ENCODE measurements at regions not wholly inside any gene's neighbourhood (a gene's known extent, or its start where the extent isn't known, plus 50 kb on each side); places are given as distances from the start of the nearest gene placed in this dataset.
"Not testable (repeated sequence)": the region's sequence is repeated elsewhere in the genome, so short reads cannot be mapped to it uniquely, and the experiment has no call there.

GRCh38 chr4:66482186-66482585 lies 811.9 kb upstream of the EPHA5 start:
- Histone ChIP-seq H3K4me3 (ENCODE audit: extremely low read depth, insufficient read depth, low read length, poor library complexity, severe bottlenecking) (no peak overlapping the region), H3K27ac (ENCODE audit: low read depth, low read length, severe bottlenecking) (no peak overlapping the region), H3K4me1 (ENCODE audit: control insufficient read depth, insufficient read depth, low read length, poor library complexity, severe bottlenecking) (no peaks in the 10 kb centered on the region), H3K9me3 (ENCODE audit: control insufficient read depth, low read length) (no peaks in the 10 kb centered on the region), H3K36me3 (ENCODE audit: control insufficient read depth, insufficient read depth, low read length) (no peaks in the 10 kb centered on the region)
- WGBS, 2 experiments (ENCODE audit: insufficient coverage in 2 of 2), result 60% methylated on average over 1 of the region's 1 CpG; no CpG with 5 or more reads in 1 of the 2 experiments

- Histone ChIP-seq H3K27ac (ENCODE audit: low read depth, low read length, severe bottlenecking) (no peak overlapping the region), H3K4me1 (ENCODE audit: control insufficient read depth, insufficient read depth, low read length, poor library complexity, severe bottlenecking) (no peaks in the 10 kb centered on the region), H3K9me3 (ENCODE audit: control insufficient read depth, low read length) (no peaks in the 10 kb centered on the region), H3K4me3 (ENCODE audit: extremely low read depth, insufficient read depth, low read length, poor library complexity, severe bottlenecking) (no peak overlapping the region), H3K36me3 (ENCODE audit: control insufficient read depth, insufficient read depth, low read length) (no peaks in the 10 kb centered on the region)
- 92 to 100% methylated on average over 2 of the region's 3 CpGs for WGBS, 2 experiments (ENCODE audit: insufficient coverage in 2 of 2)
These were observed 805.3 kb upstream of the EPHA5 start for GRCh38 chr4:66475596-66475995.

- 89 to 100% methylated on average over 4 of the region's 4 CpGs for whole genome bisulfite sequencing, 2 experiments (ENCODE audit: insufficient coverage in 2 of 2)
- Histone ChIP-seq H3K36me3 (ENCODE audit: control insufficient read depth, insufficient read depth, low read length) (no peaks in the 10 kb centered on the region), H3K4me3 (ENCODE audit: extremely low read depth, insufficient read depth, low read length, poor library complexity, severe bottlenecking) (no peak overlapping the region), H3K4me1 (ENCODE audit: control insufficient read depth, insufficient read depth, low read length, poor library complexity, severe bottlenecking) (no peaks in the 10 kb centered on the region), H3K27ac (ENCODE audit: low read depth, low read length, severe bottlenecking) (no peak overlapping the region), H3K9me3 (ENCODE audit: control insufficient read depth, low read length) (no peaks in the 10 kb centered on the region)
These were observed 794.8 kb upstream of the EPHA5 start for GRCh38 chr4:66465111-66465510.

GRCh38 chr4:66462890-66463289 lies 792.6 kb upstream of the EPHA5 start:
- H3K36me3 ChIP-seq (ENCODE audit: control insufficient read depth, insufficient read depth, low read length); H3K9me3 ChIP-seq (ENCODE audit: control insufficient read depth, low read length); H3K27ac ChIP-seq (ENCODE audit: low read depth, low read length, severe bottlenecking); H3K4me3 ChIP-seq (ENCODE audit: extremely low read depth, insufficient read depth, low read length, poor library complexity, severe bottlenecking); H3K4me1 ChIP-seq (ENCODE audit: control insufficient read depth, insufficient read depth, low read length, poor library complexity, severe bottlenecking): not testable (repeated sequence)
- 72 to 78% methylated on average over 5 to 6 of the region's 7 CpGs for WGBS, 2 experiments (ENCODE audit: insufficient coverage in 2 of 2)

- Histone ChIP-seq H3K9me3 (ENCODE audit: control insufficient read depth, low read length) (no peaks in the 10 kb centered on the region), H3K4me1 (ENCODE audit: control insufficient read depth, insufficient read depth, low read length, poor library complexity, severe bottlenecking) (no peaks in the 10 kb centered on the region), H3K4me3 (ENCODE audit: extremely low read depth, insufficient read depth, low read length, poor library complexity, severe bottlenecking) (no peak overlapping the region), H3K36me3 (ENCODE audit: control insufficient read depth, insufficient read depth, low read length) (no peaks in the 10 kb centered on the region), H3K27ac (ENCODE audit: low read depth, low read length, severe bottlenecking) (no peak overlapping the region)
These were observed 781.5 kb upstream of the EPHA5 start for GRCh38 chr4:66451741-66452140.

GRCh38 chr4:66443008-66443407 lies 772.7 kb upstream of the EPHA5 start:
- Histone ChIP-seq H3K4me1 (ENCODE audit: control insufficient read depth, insufficient read depth, low read length, poor library complexity, severe bottlenecking) (no peaks in the 10 kb centered on the region), H3K27ac (ENCODE audit: low read depth, low read length, severe bottlenecking) (no peak overlapping the region), H3K9me3 (ENCODE audit: control insufficient read depth, low read length) (no peaks in the 10 kb centered on the region), H3K4me3 (ENCODE audit: extremely low read depth, insufficient read depth, low read length, poor library complexity, severe bottlenecking) (no peak overlapping the region), H3K36me3 (ENCODE audit: control insufficient read depth, insufficient read depth, low read length) (no peaks in the 10 kb centered on the region)
- WGBS, 2 experiments (ENCODE audit: insufficient coverage in 2 of 2), result 100% methylated on average over 1 of the region's 3 CpGs; no CpG with 5 or more reads in 1 of the 2 experiments

GRCh38 chr4:66439508-66439907 lies 769.2 kb upstream of the EPHA5 start:
- Histone ChIP-seq H3K4me3 (ENCODE audit: extremely low read depth, insufficient read depth, low read length, poor library complexity, severe bottlenecking) (no peak overlapping the region), H3K36me3 (ENCODE audit: control insufficient read depth, insufficient read depth, low read length) (no peaks in the 10 kb centered on the region), H3K9me3 (ENCODE audit: control insufficient read depth, low read length) (no peaks in the 10 kb centered on the region), H3K4me1 (ENCODE audit: control insufficient read depth, insufficient read depth, low read length, poor library complexity, severe bottlenecking) (no peaks in the 10 kb centered on the region), H3K27ac (ENCODE audit: low read depth, low read length, severe bottlenecking) (no peak overlapping the region)

GRCh38 chr4:66433706-66434105 lies 763.4 kb upstream of the EPHA5 start:
- H3K36me3 ChIP-seq (ENCODE audit: control insufficient read depth, insufficient read depth, low read length), result no peaks in the 10 kb centered on the region
- H3K4me1 ChIP-seq (ENCODE audit: control insufficient read depth, insufficient read depth, low read length, poor library complexity, severe bottlenecking), result no peaks in the 10 kb centered on the region
- H3K27ac ChIP-seq (ENCODE audit: low read depth, low read length, severe bottlenecking), result no peak overlapping the region
- H3K4me3 ChIP-seq (ENCODE audit: extremely low read depth, insufficient read depth, low read length, poor library complexity, severe bottlenecking), result no peak overlapping the region
- WGBS, 2 experiments (ENCODE audit: insufficient coverage in 2 of 2), result 85 to 96% methylated on average over 3 to 4 of the region's 4 CpGs
- no peaks in the 10 kb centered on the region for H3K9me3 ChIP-seq (ENCODE audit: control insufficient read depth, low read length)

GRCh38 chr4:66430856-66431255 lies 760.6 kb upstream of the EPHA5 start:
- no peaks in the 10 kb centered on the region for H3K36me3 ChIP-seq (ENCODE audit: control insufficient read depth, insufficient read depth, low read length)
- no peak overlapping the region for H3K4me3 ChIP-seq (ENCODE audit: extremely low read depth, insufficient read depth, low read length, poor library complexity, severe bottlenecking)
- 17% methylated on average over 1 of the region's 1 CpG; no CpG with 5 or more reads in 1 of the 2 experiments for WGBS, 2 experiments (ENCODE audit: insufficient coverage in 2 of 2)
- H3K4me1 ChIP-seq (ENCODE audit: control insufficient read depth, insufficient read depth, low read length, poor library complexity, severe bottlenecking), result no peaks in the 10 kb centered on the region
- H3K27ac ChIP-seq (ENCODE audit: low read depth, low read length, severe bottlenecking), result peak overlapping the region; percentile 90
- no peaks in the 10 kb centered on the region for H3K9me3 ChIP-seq (ENCODE audit: control insufficient read depth, low read length)

GRCh38 chr4:66429276-66429675 lies 759.0 kb upstream of the EPHA5 start:
- H3K36me3 ChIP-seq (ENCODE audit: control insufficient read depth, insufficient read depth, low read length), result no peaks in the 10 kb centered on the region
- H3K27ac ChIP-seq (ENCODE audit: low read depth, low read length, severe bottlenecking), result no peak overlapping the region
- no peak overlapping the region for H3K4me3 ChIP-seq (ENCODE audit: extremely low read depth, insufficient read depth, low read length, poor library complexity, severe bottlenecking)
- WGBS, 2 experiments (ENCODE audit: insufficient coverage in 2 of 2), result 100% methylated on average over 1 of the region's 1 CpG; no CpG with 5 or more reads in 1 of the 2 experiments
- H3K9me3 ChIP-seq (ENCODE audit: control insufficient read depth, low read length), result no peaks in the 10 kb centered on the region
- no peaks in the 10 kb centered on the region for H3K4me1 ChIP-seq (ENCODE audit: control insufficient read depth, insufficient read depth, low read length, poor library complexity, severe bottlenecking)

GRCh38 chr4:66416425-66416824 lies 746.1 kb upstream of the EPHA5 start:
- 85 to 91% methylated on average over 2 of the region's 4 CpGs for WGBS, 2 experiments (ENCODE audit: insufficient coverage in 2 of 2)
- H3K36me3 ChIP-seq (ENCODE audit: control insufficient read depth, insufficient read depth, low read length), result no peaks in the 10 kb centered on the region
- no peak overlapping the region for H3K27ac ChIP-seq (ENCODE audit: low read depth, low read length, severe bottlenecking)

GRCh38 chr4:66404141-66404540 lies 733.9 kb upstream of the EPHA5 start:
- no CpG with 5 or more reads among the region's 5 CpGs for whole genome bisulfite sequencing, 2 experiments (ENCODE audit: insufficient coverage in 2 of 2)
- Histone ChIP-seq H3K27ac (ENCODE audit: low read depth, low read length, severe bottlenecking) (no peak overlapping the region), H3K4me1 (ENCODE audit: control insufficient read depth, insufficient read depth, low read length, poor library complexity, severe bottlenecking) (no peaks in the 10 kb centered on the region), H3K9me3 (ENCODE audit: control insufficient read depth, low read length) (no peaks in the 10 kb centered on the region), H3K36me3 (ENCODE audit: control insufficient read depth, insufficient read depth, low read length) (no peaks in the 10 kb centered on the region), H3K4me3 (ENCODE audit: extremely low read depth, insufficient read depth, low read length, poor library complexity, severe bottlenecking) (no peak overlapping the region)

More at GRCh38 chr4:66416425-66416824, 746.1 kb upstream of the EPHA5 start:
- Histone ChIP-seq H3K4me3 (ENCODE audit: extremely low read depth, insufficient read depth, low read length, poor library complexity, severe bottlenecking) (no peak overlapping the region), H3K4me1 (ENCODE audit: control insufficient read depth, insufficient read depth, low read length, poor library complexity, severe bottlenecking) (no peaks in the 10 kb centered on the region), H3K9me3 (ENCODE audit: control insufficient read depth, low read length) (no peaks in the 10 kb centered on the region)

Measured in mesodermal cell (in vitro differentiated cells).